HepG2 (cell line): ENCODE measurements at regions not wholly inside any gene's neighbourhood (a gene's known extent, or its start where the extent isn't known, plus 50 kb on each side); places are given as distances from the start of the nearest gene placed in this dataset.

Source experiments
- ATAC-seq: fragments of 200-7000 bp; cut with Tn5 transposase; 3 replicates; pipeline ENCODE4 v1.9.1; 2020; ENCODE audit warnings: mild to moderate bottlenecking, moderate library complexity
- BruUV-seq: library from RNA; stranded (reverse); fragments of 400-500 nt; replicated peaks from 2 replicates; lab custom pipeline; 2021; lab: Mats Ljungman, UMichigan
- CTCF ChIA-PET: fragments of 300-600 bp; formaldehyde crosslinking; extraction: SDS; loops from one replicate; lab custom pipeline; 2021; ENCODE audit warnings: low total read pairs, inconsistent platforms, low intra/inter-chr PET ratio; lab: Yijun Ruan, JAX
- POLR2A ChIA-PET: fragments of 350-600 bp; sonication (Branson Sonifier 250); formaldehyde crosslinking; loops from one replicate; lab custom pipeline; 2020; ENCODE audit warnings: antibody characterized with exemption, inconsistent platforms; lab: Yijun Ruan, JAX
- DNase-seq: peaks from one replicate; pipeline ENCODE4 v3.0.0-alpha.2; 2015; ENCODE audit warnings: low spot score
- FAIRE-seq: peaks from 3 replicates; lab custom pipeline; 2011; peaks lifted over from hg19 to GRCh38; lab: Jason Lieb, UNC
- H2AFZ ChIP-seq: one replicate; pipeline ENCODE4 v1.6.1; 2011; ENCODE audit warnings: low read length, inconsistent platforms
- H3K27ac ChIP-seq: fragments of 300-600 bp; 3 replicates; pipeline ENCODE4 v1.8.0; 2011; ENCODE audit warnings: mixed run types, mild to moderate bottlenecking, mixed read lengths, low read length, inconsistent platforms; ENCODE audit not compliant: insufficient read depth; ENCODE audit errors: extremely low read length
- H3K27me3 ChIP-seq, 2 experiments: fragments of 200-600 bp in 1 of 2; 2 replicates in 1 of 2; 3 replicates in 1 of 2; pipeline versions ENCODE4 v1.6.0 to v1.8.0; 2011; ENCODE audit warnings: low read length in 2 of 2, mild to moderate bottlenecking in 2 of 2, moderate library complexity in 2 of 2, inconsistent platforms in 1 of 2; ENCODE audit not compliant: insufficient read depth in 2 of 2, control insufficient read depth in 1 of 2
- H3K36me3 ChIP-seq, 2 experiments: fragments of 200-600 bp in 1 of 2; replicated peaks in 1 of 2; 2 replicates in 1 of 2; 3 replicates in 1 of 2; pipeline versions ENCODE4 v1.5.1 to v1.8.0; 2011; ENCODE audit warnings: low read length in 2 of 2, inconsistent platforms in 1 of 2; ENCODE audit not compliant: insufficient read depth in 2 of 2, control insufficient read depth in 1 of 2
- H3K4me1 ChIP-seq: 2 replicates; pipeline ENCODE4 v1.5.1; 2012; ENCODE audit warnings: low read length, inconsistent platforms; ENCODE audit not compliant: insufficient read depth
- H3K4me2 ChIP-seq: 2 replicates; pipeline ENCODE4 v1.6.0; 2011; ENCODE audit warnings: low read depth, low read length, inconsistent platforms
- H3K4me3 ChIP-seq, 3 experiments: fragments of 200-600 bp in 1 of 3; sonication (generic), shearing (Covaris generic) in 1 of 3; replicated peaks in 1 of 3; 2 replicates each; pipeline ENCODE4 v1.5.1; 2011 to 2016; ENCODE audit warnings: low read length in 3 of 3, inconsistent platforms in 2 of 3, low read depth in 2 of 3, mild to moderate bottlenecking in 2 of 3, control low read depth in 1 of 3, mixed read lengths in 1 of 3; ENCODE audit not compliant: insufficient read depth in 1 of 3
- H3K79me2 ChIP-seq: one replicate; pipeline ENCODE4 v1.6.1; 2011; ENCODE audit warnings: low read length, inconsistent platforms; ENCODE audit not compliant: insufficient read depth
- H3K9ac ChIP-seq: 2 replicates; pipeline ENCODE4 v1.6.0; 2011; ENCODE audit warnings: mild to moderate bottlenecking, low read depth, low read length, inconsistent platforms; ENCODE audit not compliant: insufficient read depth
- H3K9me3 ChIP-seq: 2 replicates; pipeline ENCODE4 v1.5.1; 2012; ENCODE audit warnings: mild to moderate bottlenecking, low read length
- H4K20me1 ChIP-seq: 2 replicates; pipeline ENCODE4 v1.6.0; 2011; ENCODE audit warnings: inconsistent platforms, mild to moderate bottlenecking, low read length, moderate library complexity; ENCODE audit not compliant: insufficient read depth
- BRD4 ChIP-seq: sonication (generic); formaldehyde crosslinking; IDR thresholded peaks from 2 replicates; pipeline ENCODE4 v1.4.0; 2020; ENCODE audit warnings: missing genetic modification reagents
- CCDC6 ChIP-seq: sonication (generic); formaldehyde crosslinking; IDR thresholded peaks from 2 replicates; pipeline ENCODE4 v1.8.1; 2022; ENCODE audit warnings: mild to moderate bottlenecking, missing genetic modification reagents, moderate library complexity
- ERF ChIP-seq: IDR thresholded peaks from 2 replicates; pipeline ENCODE4 v1.6.1; 2018; ENCODE audit warnings: missing biosample characterization, missing genetic modification reagents
- MXD1 ChIP-seq: sonication (generic); formaldehyde crosslinking; IDR thresholded peaks from 2 replicates; pipeline ENCODE4 v1.4.0; 2020; ENCODE audit warnings: mild to moderate bottlenecking, missing genetic modification reagents
- PAXIP1 ChIP-seq: sonication (generic); formaldehyde crosslinking; conservative IDR thresholded peaks from 2 replicates; pipeline ENCODE4 v1.4.0; 2020; ENCODE audit warnings: mild to moderate bottlenecking, missing genetic modification reagents, moderate library complexity
- WGBS: methylation state at CpG from one replicate; pipeline ENCODE4 v1.1.6; 2017; ENCODE audit warnings: low lambda C conversion rate; 5-methylcytosine and 5-hydroxymethylcytosine counted together
- in situ Hi-C: cut with HindIII; loops from 2 replicates; pipeline ENCODE4 v1.10.0; 2017; ENCODE audit warnings: low pct_unique_long_range_greater_than_20kb; ENCODE audit not compliant: extremely low pct_ligation_motif_present
- intact Hi-C: fragments of 100-400 bp; cut with micrococcal nuclease; formaldehyde crosslinking; loops from one replicate; pipeline ENCODE4 v1.10.0; 2022; ENCODE audit not compliant: unreplicated experiment
- TF ChIP-seq, protein P1 (sequence below): sonication (generic); formaldehyde crosslinking; IDR thresholded peaks from 2 replicates; pipeline ENCODE4 v1.4.0; 2020; ENCODE audit warnings: missing genetic modification reagents

- TF ChIP-seq PAXIP1, result no peak
- no peak for TF ChIP-seq CCDC6
- TF ChIP-seq BRD4 (CRISPR knock-in tag), result no peak
- TF ChIP-seq, protein P1, sequence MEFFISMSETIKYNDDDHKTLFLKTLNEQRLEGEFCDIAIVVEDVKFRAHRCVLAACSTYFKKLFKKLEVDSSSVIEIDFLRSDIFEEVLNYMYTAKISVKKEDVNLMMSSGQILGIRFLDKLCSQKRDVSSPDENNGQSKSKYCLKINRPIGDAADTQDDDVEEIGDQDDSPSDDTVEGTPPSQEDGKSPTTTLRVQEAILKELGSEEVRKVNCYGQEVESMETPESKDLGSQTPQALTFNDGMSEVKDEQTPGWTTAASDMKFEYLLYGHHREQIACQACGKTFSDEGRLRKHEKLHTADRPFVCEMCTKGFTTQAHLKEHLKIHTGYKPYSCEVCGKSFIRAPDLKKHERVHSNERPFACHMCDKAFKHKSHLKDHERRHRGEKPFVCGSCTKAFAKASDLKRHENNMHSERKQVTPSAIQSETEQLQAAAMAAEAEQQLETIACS (CRISPR knock-in tag), result no peak
- TF ChIP-seq MXD1 (CRISPR knock-in tag), result no peak
Observed at GRCh38 chr5:6832994-6833393, 119.8 kb downstream of the TENT4A start (continued).

DNA sequence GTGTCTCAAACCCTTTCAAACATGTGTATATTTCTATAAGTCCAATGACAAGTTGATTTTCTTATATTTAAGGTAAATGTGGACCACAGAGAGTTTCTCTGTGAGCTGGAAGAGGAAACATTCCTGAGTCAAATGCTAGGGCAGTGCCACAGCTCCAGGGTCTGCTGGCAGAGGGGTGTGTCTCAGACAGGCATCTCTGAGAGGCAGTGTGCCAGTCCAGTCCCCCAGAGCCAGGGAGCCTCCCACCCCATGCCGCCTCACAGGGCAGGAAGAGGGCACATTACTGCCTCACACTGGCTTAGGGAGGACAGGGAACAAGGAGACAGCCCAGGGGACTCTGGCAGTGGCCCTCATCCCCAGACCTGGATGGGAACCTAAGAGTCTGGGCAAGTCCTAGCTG lies 120.2 kb downstream of the TENT4A start:
- ChIA-PET CTCF (no interaction called here), POLR2A (no interaction called here)
- Histone ChIP-seq H3K4me3 (no peak overlapping the region), H3K36me3 (no peaks in the 10 kb centered on the region), H3K4me1 (no peaks in the 10 kb centered on the region), H3K9me3 (peaks cover 10% of the 10 kb centered on the region; the same call in 1 of the 2 replicates), H3K9ac (no peak overlapping the region), H3K79me2 (no peaks in the 10 kb centered on the region), H2AFZ (no peak overlapping the region), H3K4me2 (no peak overlapping the region), H4K20me1 (no peaks in the 10 kb centered on the region), H3K27me3 (no peaks in the 10 kb centered on the region), H3K27ac (no peak overlapping the region)
- ATAC-seq (no peak), FAIRE-seq (no peak), DNase-seq (no peak)
- WGBS, result no CpG with 5 or more reads among the region's 1 CpG
- BruUV-seq, result no TSS peak
- intact Hi-C loops, result no loop called here
- in situ Hi-C loops, result no loop called here
- TF ChIP-seq ERF (CRISPR knock-in tag), result no peak
